ENCODE measurements at regions not wholly inside any gene's neighbourhood (a gene's known extent, or its start where the extent isn't known, plus 50 kb on each side); places are given as distances from the start of the nearest gene placed in this dataset.

DNA sequence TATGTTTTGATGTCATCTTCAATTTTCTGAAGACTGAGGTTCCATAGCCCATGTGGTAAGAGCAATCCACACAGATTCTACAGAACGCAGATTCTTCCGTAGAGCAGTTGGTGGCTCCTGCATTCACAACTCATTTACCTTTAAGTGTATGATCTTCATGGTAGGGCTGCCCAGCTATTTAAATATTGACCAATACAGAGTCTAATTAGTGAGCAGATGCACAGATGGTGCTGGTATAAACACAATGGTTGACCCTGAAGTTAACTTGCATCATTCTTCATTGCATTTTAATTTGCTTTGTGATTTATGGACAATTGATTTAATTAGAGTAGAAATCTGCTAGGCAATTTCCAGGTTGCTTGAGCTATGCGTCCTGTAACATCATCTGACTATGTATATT lies 269.2 kb downstream of the SQOR start:
- Histone ChIP-seq H3K36me3 (ENCODE audit: control insufficient read depth in 1 of 2, insufficient read depth in 2 of 2, low read length in 2 of 2) (no peaks in the 10 kb centered on the region), H3K4me3 (replicated peaks in 1 of 2; ENCODE audit: low read depth in 1 of 2, low read length in 2 of 2) (no peak overlapping the region), H3K9me2 (ENCODE audit: insufficient read depth) (no peaks in the 10 kb centered on the region), H3K4me1 (ENCODE audit: control insufficient read depth in 1 of 2, insufficient read depth in 2 of 2, low read length in 2 of 2) (no peaks in the 10 kb centered on the region), H3K4me2 (ENCODE audit: low read length) (no peak overlapping the region), H4K20me1 (ENCODE audit: insufficient read depth) (no peaks in the 10 kb centered on the region), H3K9ac (ENCODE audit: low read length) (no peak overlapping the region), H3K27ac (ENCODE audit: low read depth, low read length) (no peak overlapping the region), H3K79me2 (ENCODE audit: insufficient read depth, low read length) (no peaks in the 10 kb centered on the region), H3K27me3 (ENCODE audit: insufficient read depth, low read length) (no peaks in the 10 kb centered on the region), H3K9me3 (ENCODE audit: control insufficient read depth in 1 of 2, insufficient read depth in 1 of 2, low read depth in 1 of 2, low read length in 2 of 2) (no peaks in the 10 kb centered on the region; a peak in 1 of 4 replicates), H2AFZ (ENCODE audit: low read depth, low read length, poor library complexity, severe bottlenecking) (no peak overlapping the region)
- RAD21 ChIA-PET (ENCODE audit: low non-redundant PET in 1 of 2, low total read pairs in 2 of 2, uncharacterized antibody in 2 of 2, unreplicated experiment in 2 of 2) = no interaction called here
- no peak for TF ChIP-seq ELF1 (IDR thresholded peaks at IDR 0.05; ENCODE audit: borderline replicate concordance, low read depth)
- no peak for TF ChIP-seq CEBPB (IDR thresholded peaks at IDR 0.05; ENCODE audit: low read depth)
- TF ChIP-seq CBX3 (IDR thresholded peaks at IDR 0.05; ENCODE audit: low read depth) = no peak
- TF ChIP-seq EGR1 (IDR thresholded peaks at IDR 0.05; ENCODE audit: low read depth) = no peak
- no peak for TF ChIP-seq SP1 (IDR thresholded peaks at IDR 0.05; ENCODE audit: low read depth)
- TF ChIP-seq, protein P1, sequence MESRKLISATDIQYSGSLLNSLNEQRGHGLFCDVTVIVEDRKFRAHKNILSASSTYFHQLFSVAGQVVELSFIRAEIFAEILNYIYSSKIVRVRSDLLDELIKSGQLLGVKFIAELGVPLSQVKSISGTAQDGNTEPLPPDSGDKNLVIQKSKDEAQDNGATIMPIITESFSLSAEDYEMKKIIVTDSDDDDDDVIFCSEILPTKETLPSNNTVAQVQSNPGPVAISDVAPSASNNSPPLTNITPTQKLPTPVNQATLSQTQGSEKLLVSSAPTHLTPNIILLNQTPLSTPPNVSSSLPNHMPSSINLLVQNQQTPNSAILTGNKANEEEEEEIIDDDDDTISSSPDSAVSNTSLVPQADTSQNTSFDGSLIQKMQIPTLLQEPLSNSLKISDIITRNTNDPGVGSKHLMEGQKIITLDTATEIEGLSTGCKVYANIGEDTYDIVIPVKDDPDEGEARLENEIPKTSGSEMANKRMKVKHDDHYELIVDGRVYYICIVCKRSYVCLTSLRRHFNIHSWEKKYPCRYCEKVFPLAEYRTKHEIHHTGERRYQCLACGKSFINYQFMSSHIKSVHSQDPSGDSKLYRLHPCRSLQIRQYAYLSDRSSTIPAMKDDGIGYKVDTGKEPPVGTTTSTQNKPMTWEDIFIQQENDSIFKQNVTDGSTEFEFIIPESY (IDR thresholded peaks at IDR 0.05; ENCODE audit: extremely low read depth, insufficient replicate concordance, low read length) = no peak
- no peak for TF ChIP-seq FOSL1 (IDR thresholded peaks at IDR 0.05; ENCODE audit: low read depth)
- TF ChIP-seq JUND (IDR thresholded peaks at IDR 0.05) = no peak
- no peak for TF ChIP-seq ZFX (IDR thresholded peaks at IDR 0.05)
- no TSS peak for BruUV-seq (replicated peaks)
- DNase-seq (ENCODE audit: low read depth, low spot score) = no peak
- POLR2A ChIA-PET = no interaction called here
- intact Hi-C loops (cut with micrococcal nuclease) = no loop called here
- CTCF ChIA-PET = no interaction called here
- no peak for ATAC-seq

- DNase-seq (ENCODE audit: low read depth, low spot score) (no peak), ATAC-seq (no peak)
- no peak for TF ChIP-seq JUND (IDR thresholded peaks at IDR 0.05)
- no peak for TF ChIP-seq RAD21 (IDR thresholded peaks at IDR 0.05; ENCODE audit: low read depth)
- TF ChIP-seq, protein P1 (IDR thresholded peaks at IDR 0.05; ENCODE audit: extremely low read depth, insufficient replicate concordance, low read length) = no peak
- TF ChIP-seq CTCF (IDR thresholded peaks at IDR 0.05 in 2 of 3, conservative IDR thresholded peaks at IDR 0.05 in 1 of 3; ENCODE audit: borderline replicate concordance in 1 of 3, insufficient read depth in 1 of 3, low read depth in 2 of 3, low read length in 2 of 3) = no peak
- no peak for TF ChIP-seq TCF7L2 (IDR thresholded peaks at IDR 0.05; ENCODE audit: borderline replicate concordance, extremely low read depth, insufficient read depth, insufficient read length)
- TF ChIP-seq CEBPB (IDR thresholded peaks at IDR 0.05; ENCODE audit: low read depth) = no peak
- no peak for TF ChIP-seq POLR2AphosphoS5 (IDR thresholded peaks at IDR 0.05; ENCODE audit: low read depth, low read length)
- no peak for TF ChIP-seq MAX (IDR thresholded peaks at IDR 0.05)
- no peak for TF ChIP-seq EGR1 (IDR thresholded peaks at IDR 0.05; ENCODE audit: low read depth)
- Histone ChIP-seq H3K9me3 (ENCODE audit: control insufficient read depth in 1 of 2, insufficient read depth in 1 of 2, low read depth in 1 of 2, low read length in 2 of 2) (no peaks in the 10 kb centered on the region; a peak in 2 of 4 replicates), H3K4me3 (replicated peaks in 1 of 2; ENCODE audit: low read depth in 1 of 2, low read length in 2 of 2) (no peak overlapping the region), H2AFZ (ENCODE audit: low read depth, low read length, poor library complexity, severe bottlenecking) (no peak overlapping the region), H3K9me2 (ENCODE audit: insufficient read depth) (no peaks in the 10 kb centered on the region), H3K79me2 (ENCODE audit: insufficient read depth, low read length) (no peaks in the 10 kb centered on the region), H4K20me1 (ENCODE audit: insufficient read depth) (no peaks in the 10 kb centered on the region), H3K4me2 (ENCODE audit: low read length) (no peak overlapping the region), H3K4me1 (ENCODE audit: control insufficient read depth in 1 of 2, insufficient read depth in 2 of 2, low read length in 2 of 2) (no peaks in the 10 kb centered on the region), H3K36me3 (ENCODE audit: control insufficient read depth in 1 of 2, insufficient read depth in 2 of 2, low read length in 2 of 2) (no peaks in the 10 kb centered on the region), H3K9ac (ENCODE audit: low read length) (no peak overlapping the region), H3K27me3 (ENCODE audit: insufficient read depth, low read length) (no peaks in the 10 kb centered on the region), H3K27ac (ENCODE audit: low read depth, low read length) (no peak overlapping the region)
- no TSS peak for BruUV-seq (replicated peaks)
- POLR2A ChIA-PET = no interaction called here
- intact Hi-C loops (cut with micrococcal nuclease) = no loop called here
- RAD21 ChIA-PET (ENCODE audit: low non-redundant PET in 1 of 2, low total read pairs in 2 of 2, uncharacterized antibody in 2 of 2, unreplicated experiment in 2 of 2) = no interaction called here
- CTCF ChIA-PET = no interaction called here
These were observed 271.4 kb downstream of the SQOR start for GRCh38 chr15:45906230-45906629.

Data from HCT116 (cell line).